GM19438 (cell line): ENCODE measurements at regions not wholly inside any gene's neighbourhood (a gene's known extent, or its start where the extent isn't known, plus 50 kb on each side); places are given as distances from the start of the nearest gene placed in this dataset.
"Not testable (repeated sequence)": the region's sequence is repeated elsewhere in the genome, so short reads cannot be mapped to it uniquely, and the experiment has no call there.

ENCODE experiments used
- ATAC-seq: cut with Tn5 transposase; IDR thresholded peaks from one replicate; pipeline ENCODE4 v1.9.1; 2021; ENCODE audit warnings: low read depth; ENCODE audit not compliant: unreplicated experiment

DNA sequence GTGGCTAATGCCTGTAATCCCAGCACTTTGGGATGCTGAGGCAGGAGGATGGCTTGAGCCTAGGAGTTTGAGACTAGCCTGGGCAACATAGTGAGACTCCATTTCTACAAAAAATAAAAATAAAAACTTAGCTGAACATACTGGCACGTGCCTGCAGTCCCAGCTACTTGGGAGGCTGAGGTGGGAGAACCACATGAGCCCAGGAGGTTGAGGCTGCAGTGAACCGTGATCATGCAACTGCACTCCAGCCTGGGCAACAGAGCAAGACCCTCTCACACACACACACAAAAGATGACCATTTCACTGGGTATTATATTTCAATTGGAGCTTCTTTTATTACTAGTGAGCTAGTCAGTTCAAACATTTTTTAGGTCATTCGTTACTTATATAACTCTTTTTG, 116.9 kb upstream of the SLC35F3 start:
- ATAC-seq: no peak

DNA sequence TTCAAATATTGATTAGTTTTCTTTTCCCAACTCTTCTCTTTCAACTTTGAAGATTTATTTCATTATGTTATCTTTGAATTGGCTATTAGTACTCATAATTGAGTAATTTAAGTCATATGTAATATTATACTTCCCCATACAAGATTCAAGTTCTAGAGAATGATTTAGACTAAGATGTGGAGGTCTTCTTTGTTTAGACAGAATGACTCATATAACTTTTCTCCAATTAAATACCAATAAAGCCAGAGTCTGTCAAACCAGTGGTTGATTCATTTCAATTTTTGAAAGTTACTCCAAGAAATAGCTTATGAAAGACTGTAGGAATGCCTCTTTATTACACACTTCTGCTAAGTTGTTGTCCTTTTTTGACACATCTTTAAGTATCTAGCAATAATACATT, 115.8 kb upstream of the SLC35F3 start:
- ATAC-seq: no peak

DNA sequence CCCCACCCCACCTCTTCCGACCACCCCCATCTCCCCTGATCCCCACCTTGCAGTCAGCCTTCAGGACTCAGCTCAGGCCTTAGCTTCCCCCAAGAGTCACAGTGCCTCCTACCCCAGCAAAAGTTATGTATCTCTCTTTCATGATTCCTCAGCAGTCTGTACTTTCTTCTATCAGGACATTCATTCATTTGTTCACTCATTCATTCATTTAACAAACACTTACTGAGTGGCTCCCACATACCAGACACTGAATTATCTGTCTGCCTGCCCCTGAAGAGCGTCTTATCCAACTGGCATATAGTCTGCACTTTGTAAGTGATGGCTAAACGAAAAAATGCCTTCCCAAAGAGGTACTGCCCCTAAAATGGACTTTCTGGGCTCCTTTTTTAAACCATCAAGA, 114.4 kb upstream of the SLC35F3 start:
- no peak for ATAC-seq

DNA sequence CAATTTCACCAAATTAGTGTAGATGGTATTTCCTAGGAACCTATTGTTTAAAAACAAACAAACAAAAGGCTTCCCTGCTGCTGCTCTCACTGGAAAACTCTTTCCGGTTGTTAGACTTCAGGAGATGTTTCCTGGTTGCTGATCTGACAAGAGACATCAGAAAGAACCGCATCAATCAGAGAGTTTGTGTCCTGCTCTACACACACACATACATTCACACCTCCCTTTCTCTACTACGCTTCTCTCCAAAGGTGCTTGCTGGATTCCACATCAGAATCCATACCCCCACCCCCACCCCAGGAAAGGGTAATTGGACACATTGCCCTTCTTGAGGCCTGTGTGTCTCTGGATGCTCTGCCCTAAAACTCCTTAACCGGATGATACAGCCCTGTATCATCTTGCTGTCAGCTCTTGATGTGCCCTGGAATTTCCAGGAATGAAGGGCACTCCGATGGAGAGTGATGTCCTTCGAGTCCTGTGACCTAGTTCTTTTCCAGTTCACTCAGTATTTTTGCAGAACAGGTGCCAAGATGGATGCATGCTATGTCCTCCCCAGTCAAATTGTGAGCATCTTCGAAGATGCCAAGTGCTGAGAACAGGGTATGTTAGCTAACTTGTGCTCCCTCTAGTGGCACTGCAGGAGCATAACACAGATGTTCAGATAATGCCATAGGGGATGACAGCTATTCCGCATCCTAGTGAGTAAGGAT, 113.7 kb upstream of the SLC35F3 start:
- no peak for ATAC-seq

DNA sequence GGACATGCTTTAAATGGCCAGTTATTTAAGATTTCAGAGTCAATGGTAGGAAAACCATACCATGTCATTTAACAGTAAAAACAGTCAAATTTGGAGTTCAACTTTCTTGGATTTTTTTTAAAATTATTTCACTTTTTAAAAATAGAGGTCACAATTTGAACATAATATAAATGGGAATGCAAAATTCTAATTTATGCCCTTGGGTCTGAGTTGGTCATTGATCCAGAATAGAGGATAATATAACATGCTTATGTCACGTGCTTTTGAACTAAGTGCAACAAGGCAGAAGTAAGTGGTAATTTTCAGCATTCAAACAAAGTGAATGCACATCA, 113.1 kb upstream of the SLC35F3 start:
- ATAC-seq: no peak

DNA sequence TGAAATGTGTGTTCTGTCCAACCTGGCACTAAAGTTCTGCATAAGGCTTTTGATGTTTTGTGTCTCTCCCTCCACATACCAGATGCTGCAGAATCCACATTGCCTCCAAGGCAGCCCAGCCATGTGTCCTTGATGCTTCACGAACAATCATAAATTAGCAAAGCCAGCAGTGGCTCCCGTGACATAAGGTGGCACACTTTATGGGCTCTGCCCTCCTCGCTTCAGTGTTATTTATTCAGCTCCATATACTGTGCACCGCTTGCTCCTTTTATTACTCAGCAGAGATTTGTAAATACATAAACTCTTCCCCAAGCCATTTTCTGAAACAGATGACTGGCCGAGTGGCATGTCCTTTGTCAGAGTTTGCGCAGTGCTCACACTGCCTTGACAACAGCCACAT, 112.8 kb upstream of the SLC35F3 start:
- ATAC-seq: no peak

DNA sequence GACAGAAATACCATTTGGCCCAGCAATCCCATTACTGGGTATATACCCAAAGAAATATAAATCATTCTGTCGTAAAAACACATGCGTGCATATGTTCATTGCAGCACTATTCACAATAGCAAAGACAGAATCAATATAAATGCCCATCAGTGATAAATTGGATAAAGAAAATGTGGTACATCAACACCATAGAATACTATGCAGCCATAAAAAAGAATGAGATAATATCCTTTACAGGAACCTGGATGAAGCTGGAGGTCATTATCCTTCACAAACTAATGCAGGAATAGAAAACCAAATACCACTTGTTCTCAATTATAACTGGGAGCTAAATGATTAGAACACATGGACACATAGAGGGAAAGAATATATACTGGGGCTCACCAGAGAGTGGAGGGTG, 109.6 kb upstream of the SLC35F3 start:
- ATAC-seq: no peak

DNA sequence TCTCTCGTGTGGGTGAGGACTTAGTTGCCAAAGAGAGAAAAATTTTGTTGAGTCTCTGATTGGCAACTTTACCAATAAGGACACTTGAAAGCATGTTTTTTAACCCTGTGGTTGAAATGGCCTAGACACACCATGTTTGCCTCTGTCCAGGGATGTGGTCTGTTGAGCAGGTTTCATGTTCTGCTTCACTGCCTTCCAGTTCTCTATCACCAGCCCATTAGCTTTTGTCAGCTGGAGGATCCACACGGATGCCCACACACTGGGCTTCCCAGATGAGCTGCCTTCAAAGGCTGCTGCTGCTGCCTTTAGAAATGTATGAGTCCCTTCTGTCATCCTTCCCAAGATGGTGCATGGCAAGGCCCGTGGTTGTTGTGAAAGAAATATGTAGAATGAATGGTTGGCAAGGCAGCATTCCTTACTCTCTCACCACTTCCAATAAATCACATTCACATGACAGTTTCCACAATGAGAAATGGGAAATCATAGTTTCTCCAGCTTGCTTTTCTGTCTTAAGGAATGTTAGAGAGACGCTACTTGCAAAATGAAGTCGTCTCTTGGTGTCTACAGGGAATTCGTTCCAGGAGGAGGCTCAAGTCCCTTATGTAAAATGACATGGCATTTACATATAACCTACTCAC, 108.2 kb upstream of the SLC35F3 start:
- ATAC-seq: peak; percentile 80

DNA sequence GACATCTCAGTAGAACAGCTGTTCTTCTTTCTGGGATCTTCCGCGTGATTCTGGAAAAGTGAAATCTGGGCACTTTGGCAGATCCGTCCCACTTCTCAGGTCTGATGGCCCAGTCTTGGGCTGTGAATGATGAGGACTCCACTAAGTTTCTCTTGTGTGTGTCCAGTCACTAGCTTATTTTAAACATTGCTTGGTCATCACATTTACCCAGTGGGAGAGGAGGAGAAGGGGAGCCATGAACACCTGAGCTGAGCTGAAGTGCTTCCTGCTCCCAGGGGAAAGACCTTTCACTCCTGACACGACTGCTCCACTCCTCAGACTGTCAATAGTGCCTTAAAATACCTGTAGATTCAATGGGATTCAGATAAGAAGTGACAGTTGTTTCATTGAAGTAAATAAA, 101.9 kb upstream of the SLC35F3 start:
- no peak for ATAC-seq

DNA sequence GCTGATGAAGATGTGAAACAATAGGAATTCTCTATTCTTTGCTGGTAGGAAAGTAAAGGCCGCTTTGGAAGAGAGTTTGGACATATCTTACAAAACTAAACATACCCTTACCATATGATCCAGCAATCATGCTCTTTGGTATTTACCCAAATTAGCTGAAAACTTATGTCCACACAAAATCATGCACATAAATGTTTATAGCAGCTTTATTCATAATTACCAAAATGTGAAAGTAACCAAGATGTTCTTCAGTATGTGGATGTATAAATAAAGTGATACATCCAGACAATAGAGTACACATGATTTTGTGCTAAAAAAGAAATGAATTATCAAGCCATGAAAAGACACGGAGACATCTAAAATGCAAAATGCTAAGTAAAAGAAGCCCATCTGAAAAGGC, 98.7 kb upstream of the SLC35F3 start:
- ATAC-seq: no peak

DNA sequence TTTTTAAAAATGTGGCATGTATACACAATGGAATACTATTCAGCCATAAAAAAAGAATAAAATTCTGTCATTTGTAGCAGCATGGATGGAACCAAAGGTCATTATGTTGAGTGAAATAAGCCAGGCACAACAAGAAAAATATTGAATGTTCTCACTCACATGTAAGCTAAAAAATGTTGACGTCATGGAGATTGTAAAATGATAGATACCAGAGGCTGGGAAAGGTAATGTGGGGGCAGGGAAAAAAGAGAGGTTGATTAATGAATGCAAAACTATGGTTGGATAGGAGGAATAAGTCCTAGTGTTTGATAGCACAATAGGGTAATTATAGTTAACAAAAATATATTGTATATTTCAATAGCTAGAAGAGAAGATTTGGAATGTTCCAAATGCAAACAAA, 89.1 kb upstream of the SLC35F3 start:
- no peak for ATAC-seq

DNA sequence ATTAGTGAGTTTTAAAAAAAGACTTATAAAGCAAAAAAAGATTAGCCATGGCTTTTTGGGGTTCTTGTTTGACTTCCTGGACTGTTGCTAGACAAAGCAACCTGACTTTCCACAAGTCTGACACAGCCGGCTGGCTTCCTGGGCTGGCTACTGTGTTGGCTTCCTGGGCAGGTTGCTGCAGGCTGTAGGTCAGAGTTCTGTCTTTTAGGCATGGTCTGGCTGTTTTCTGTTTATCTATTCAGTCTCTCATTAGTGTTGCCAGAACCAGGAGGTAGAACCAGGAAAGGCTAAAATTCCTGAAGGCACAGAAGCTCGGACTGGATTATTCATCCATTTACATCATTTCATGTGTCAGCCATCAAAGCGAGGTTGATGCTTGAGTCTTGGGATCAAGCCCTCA, 88.6 kb upstream of the SLC35F3 start:
- ATAC-seq: no peak

DNA sequence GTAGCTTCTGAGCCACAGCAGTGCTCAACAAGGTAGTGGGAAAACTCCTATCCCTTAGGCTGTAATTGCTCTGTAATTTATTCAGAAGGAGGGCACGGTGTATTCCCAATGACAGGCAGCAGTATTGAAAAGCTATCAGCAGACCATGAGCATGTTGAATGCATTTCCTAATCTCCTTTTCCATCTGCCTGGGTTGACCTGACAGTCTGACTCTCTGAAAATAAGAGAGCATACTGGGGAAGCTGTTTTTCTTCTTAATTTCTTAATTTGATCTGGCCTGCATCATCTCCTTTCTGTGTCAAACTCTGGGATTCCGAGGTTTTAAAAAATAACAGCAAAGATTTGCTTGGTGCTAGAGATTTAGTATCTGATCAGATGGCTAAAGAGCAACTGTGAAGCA, 88.1 kb upstream of the SLC35F3 start:
- ATAC-seq: no peak

DNA sequence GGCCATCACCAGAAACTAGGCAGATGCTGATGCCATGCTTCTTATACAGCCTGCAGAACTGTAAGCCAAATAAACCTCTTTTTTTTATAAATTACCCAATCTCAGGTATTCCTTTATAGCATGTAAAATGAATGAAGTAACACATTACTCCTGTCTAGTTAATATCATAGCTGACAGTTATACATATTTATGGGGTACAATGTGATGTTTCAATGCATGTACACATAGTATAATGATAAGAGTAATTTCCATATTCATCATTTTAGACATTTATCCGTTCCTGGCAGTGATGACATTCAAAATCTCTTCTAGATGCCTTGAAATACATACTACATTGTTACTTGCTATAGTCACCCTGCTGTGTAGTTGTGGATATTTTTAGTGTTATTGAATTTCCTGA, 85.4 kb upstream of the SLC35F3 start:
- no peak for ATAC-seq

DNA sequence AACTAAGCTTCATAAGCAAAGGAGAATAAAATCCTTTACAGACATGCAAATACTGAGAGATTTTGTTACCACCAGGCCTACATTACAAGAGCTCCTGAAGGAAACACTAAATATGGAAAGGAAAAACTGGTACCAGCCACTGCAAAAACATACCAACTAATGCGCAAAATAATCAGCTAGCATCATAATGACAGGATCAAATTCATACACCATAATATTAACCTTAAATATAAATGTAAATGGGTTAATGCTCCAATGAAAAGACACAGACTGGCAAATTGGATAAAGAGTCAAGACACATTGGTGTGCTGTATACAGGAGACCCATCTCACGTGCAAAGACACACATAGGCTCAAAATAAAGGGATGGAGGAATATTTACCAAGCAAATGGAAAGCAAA, 80.3 kb upstream of the SLC35F3 start:
- not testable (repeated sequence) for ATAC-seq

DNA sequence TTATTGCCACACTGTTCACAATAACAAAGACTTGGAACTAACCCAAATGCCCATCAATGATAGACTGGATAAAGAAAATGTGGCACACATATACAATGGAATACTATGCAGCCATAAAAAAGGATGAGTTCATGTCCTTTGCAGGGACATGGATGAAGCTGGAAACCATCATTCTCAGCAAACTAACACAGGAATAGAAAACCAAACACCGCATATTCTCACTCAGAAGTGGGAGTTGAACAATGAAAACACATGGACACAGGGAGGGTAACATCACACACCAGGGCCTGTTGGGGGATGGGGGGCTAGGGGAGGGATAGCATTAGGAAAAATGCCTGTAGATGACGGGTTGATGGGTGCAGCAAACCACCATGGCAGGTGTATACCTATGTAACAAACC, 76.5 kb upstream of the SLC35F3 start:
- ATAC-seq: not testable (repeated sequence)

DNA sequence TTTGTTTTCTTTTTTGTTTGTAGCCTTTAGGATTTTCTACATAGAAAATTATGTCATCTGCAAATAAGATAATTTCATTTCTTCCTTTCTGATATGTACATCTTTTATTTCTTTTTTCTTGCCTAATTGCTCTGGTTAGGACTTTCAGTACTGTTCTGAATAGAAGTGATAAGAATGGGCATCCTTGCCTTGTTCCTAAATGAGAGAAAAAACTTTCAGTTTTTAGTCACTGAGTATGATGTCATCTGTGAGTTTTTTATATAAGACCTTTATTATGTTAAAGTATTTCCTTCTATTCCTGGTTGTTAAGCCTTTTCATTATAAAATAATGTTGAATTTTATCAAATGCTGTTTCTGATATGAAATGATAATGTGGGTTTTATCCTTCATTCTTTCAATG, 76.0 kb upstream of the SLC35F3 start:
- no peak for ATAC-seq

DNA sequence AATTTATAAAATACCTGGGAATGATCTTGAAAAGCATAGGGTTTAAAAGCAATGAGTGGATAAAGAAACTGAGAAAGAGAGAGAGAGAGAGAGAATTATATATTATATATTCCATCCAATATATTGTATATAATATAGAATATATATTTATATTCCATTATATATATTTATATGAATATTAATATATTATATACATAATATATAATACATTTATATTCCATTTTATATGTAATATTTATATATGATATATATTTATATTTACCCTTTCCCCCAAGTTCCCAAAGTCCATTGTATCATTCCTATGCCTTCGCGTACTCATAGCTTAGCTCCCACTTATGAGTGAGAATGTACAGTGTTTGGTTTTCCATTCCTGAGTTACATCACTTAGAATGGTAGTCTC, 69.9 kb upstream of the SLC35F3 start:
- no peak for ATAC-seq

DNA sequence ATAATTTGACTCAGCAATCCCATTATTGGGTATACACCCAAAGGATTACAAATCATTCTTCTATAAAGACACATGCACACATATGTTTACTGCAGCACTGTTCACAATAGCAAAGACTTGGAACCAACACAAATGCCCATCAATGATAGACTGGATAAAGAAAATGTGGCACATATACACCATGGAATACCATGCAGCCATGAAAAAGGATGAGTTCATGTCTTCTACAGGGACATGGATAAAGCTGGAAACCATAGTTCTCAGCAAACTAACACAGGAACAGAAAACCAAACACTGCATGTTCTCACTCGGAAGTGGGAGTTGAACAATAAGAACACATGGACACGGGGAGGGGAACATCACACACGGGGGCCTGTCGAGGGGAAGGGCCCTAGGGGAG, 66.3 kb upstream of the SLC35F3 start:
- not testable (repeated sequence) for ATAC-seq

DNA sequence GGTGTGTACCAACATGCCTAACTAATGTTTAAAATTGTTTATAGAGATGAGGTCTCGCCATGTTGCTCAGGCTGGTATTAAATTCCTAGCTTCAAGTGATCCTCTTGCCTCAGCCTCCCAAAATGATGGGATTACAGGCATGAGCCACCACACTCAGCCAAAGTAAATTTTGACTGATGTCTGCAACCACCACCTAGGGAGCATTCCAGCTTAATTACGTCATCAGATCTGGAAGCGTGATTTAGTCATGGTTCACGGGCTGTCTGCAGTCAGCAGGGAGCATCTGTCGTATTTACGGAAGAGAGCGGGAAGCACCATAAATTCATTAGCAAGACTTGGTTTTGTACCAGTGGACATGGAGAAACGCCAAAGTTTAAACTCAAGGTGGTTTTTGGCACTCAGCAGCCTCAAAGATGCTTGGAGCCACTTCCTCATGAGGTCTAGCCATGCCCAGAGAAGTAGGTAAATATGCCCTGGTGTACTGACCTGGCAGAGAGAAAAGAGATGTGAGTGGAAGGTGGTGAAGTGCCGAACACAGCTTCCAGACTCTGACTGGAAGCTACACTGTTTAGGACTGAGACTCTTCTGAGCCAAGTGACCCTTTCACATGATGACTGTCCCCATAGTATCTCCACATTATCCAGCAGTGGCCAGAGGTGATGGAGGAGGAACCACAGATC, 60.8 kb upstream of the SLC35F3 start:
- ATAC-seq: no peak

DNA sequence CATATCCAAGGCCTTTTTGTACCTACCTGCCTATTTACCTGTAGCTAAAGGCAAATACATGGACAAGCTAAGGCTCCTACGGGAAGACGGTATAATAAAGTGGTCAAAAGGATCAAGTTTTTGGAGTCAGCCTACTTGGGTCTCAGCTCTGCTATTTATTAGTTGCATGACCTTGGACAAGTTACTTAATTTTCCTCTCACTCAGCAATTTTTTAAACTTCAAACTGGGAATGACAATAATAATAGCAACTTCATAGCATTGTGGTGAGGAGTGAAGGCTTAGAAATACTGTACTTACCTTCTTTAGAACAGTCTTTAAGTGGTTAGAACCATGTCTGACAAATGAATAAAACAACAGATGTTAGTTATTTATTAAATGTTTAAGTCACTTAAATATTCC, 60.2 kb upstream of the SLC35F3 start:
- ATAC-seq: no peak

DNA sequence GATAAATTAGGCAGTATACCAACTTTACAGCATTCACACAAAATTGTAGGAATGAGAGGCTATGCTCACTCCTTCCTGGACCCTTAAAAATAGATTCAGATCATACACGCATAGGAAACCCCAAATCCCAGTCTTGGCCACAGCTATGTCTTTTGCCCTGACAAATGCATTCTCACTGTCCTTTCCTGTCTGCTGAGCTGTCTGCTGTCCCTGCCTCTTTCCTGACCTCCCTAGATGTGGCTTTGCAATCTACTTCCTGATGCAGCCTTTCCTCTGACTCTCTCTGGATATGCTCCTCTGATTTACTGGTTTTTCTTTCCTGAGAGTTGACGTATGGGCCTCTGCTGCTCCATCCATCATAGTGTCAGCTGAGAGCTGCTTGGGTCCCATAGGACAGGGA, 59.8 kb upstream of the SLC35F3 start:
- ATAC-seq: no peak
